ENCODE measurements at regions not wholly inside any gene's neighbourhood (a gene's known extent, or its start where the extent isn't known, plus 50 kb on each side); places are given as distances from the start of the nearest gene placed in this dataset.

- DNase-seq (ENCODE audit: low read depth), result no peak
These were observed 219.8 kb downstream of the C9orf50 start for GRCh38 chr9:129400971-129401622.

- DNase-seq (ENCODE audit: low read depth), result no peak
These were observed 220.6 kb downstream of the C9orf50 start for GRCh38 chr9:129400001-129400970.

DNA sequence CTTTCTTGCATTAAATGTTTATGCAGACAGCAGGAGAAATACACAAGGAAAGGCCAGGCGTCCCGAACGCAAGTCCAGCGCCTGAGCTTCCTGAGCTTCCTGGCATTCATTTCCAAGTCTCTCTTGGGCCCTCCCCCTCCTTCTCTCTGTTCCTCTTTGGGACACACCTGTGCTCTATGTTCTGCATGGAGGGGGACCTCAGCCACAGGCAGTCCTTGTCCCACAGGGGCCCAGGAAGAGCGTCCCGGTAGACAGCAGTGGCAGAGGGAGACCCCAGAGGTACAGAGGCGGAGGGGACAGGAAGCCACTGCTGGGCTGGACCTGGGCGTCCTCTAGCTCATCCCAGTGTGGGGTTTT, 221.3 kb downstream of the C9orf50 start:
- no peak for DNase-seq (ENCODE audit: low read depth)

GRCh38 chr9:129398961-129399633, 221.0 kb upstream of the IER5L start:
- DNase-seq (ENCODE audit: low read depth), result no peak

DNA sequence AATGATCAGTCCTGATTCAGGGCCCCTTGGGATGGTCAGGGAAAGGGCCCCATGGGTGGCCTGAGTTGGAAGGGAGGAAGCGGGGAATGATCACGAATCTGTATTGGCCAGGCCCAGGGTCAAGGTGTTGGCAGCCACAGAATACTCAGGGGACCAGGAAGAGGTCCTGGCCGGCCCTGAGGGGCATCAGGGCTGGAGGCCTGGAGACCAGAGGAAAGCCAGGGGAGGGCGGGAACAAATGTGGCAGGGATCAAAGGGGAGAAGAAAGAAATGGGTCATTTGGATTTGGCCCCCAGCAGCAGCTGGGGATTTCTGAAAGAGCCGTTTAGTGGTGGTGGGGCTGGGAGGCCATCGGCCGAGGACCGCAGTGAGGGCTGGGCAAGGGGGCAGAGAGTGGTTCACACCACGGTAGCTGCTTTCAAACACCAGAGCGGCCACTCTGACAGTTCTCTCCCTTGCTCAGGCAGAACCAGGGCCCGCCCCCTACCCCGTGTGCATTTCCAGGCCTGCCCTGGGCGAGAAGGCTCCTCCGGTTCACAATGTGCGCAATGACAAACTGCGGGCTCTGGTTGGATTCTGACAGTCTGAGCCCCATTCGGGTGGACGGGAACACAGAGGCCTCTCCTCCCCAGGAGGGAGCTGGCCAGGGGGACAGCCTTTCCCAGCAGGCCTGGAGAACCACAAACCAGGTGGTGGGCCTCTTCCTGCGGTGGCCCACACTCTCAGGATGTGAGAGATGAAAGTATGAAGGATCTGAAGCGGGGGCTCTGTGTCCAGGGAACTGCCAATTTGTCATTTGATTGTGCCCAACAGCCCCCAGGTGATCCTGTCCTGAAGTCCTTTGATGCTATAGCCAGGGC, 220.3 kb upstream of the IER5L start:
- no peak for DNase-seq (ENCODE audit: low read depth)

GRCh38 chr9:129397335-129397734, 219.3 kb upstream of the IER5L start:
- no peak for DNase-seq (ENCODE audit: low read depth)

DNA sequence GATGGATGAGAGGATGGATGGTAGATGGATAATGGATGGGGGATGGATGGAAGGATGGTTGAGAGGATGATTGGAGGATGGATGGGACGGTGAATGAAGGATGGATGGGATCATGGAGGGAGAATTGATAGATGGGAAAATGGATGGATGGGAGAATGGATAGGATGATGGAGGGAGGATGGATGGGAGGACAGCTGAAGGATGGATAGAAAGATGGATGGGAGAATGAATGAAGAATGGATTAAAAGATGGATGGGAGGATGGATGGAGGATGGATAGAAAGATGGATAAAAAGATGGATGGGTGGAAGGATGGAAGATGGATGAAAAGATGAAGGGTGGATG, 218.3 kb upstream of the IER5L start:
- no peak for DNase-seq (ENCODE audit: low read depth)

DNA sequence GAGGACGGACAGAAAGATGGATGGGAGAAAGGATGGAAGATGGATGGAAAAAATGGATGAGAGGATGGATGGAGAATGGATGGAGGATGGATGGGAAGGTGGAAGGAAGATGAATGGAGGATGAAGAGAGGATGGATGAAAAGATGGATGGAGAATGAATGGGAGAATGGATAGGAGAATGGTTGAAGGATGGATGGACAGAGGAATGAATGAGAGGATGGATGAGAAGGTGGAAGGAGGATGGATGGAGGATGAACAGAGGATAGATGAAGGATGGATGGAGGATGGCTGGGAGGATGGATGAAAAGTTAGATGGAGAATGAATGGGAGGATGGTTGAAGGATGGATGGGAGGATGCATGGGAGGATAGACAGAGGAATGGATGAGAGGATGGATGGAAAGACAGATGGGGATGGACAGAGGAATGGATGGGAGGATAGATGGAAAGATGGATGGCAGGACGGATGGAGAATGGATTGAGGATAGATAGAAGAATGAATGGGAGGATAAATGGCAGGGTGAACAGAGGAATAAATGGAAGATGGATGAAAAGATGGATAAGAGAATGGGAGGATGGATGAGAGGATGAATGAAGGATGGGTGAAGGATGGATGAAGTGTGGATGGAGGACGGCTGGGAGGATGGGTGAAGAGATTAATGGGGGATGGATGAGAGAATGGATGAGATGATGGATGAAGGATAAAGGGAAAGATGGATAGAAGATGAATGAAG, 217.7 kb upstream of the IER5L start:
- DNase-seq (ENCODE audit: low read depth), result no peak

DNA sequence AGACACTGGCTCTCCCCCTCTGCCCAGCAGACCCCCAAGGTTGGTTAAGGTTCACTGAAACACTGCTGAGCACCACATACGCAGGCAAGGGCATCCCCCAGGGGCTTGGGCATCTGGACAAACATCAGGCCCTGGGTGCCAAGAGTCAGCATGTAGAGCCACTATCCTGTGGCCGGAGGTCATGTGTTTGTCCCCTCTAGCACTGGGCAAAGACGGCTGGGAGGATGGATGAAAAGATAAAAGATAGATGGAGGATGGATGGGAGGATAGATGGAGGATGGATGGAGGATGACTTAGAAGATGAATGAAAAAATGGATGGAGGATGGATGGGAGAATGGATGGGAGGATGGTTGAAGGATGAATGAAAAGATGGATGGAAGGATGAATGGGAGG, 216.8 kb upstream of the IER5L start:
- DNase-seq (ENCODE audit: low read depth), result no peak

DNA sequence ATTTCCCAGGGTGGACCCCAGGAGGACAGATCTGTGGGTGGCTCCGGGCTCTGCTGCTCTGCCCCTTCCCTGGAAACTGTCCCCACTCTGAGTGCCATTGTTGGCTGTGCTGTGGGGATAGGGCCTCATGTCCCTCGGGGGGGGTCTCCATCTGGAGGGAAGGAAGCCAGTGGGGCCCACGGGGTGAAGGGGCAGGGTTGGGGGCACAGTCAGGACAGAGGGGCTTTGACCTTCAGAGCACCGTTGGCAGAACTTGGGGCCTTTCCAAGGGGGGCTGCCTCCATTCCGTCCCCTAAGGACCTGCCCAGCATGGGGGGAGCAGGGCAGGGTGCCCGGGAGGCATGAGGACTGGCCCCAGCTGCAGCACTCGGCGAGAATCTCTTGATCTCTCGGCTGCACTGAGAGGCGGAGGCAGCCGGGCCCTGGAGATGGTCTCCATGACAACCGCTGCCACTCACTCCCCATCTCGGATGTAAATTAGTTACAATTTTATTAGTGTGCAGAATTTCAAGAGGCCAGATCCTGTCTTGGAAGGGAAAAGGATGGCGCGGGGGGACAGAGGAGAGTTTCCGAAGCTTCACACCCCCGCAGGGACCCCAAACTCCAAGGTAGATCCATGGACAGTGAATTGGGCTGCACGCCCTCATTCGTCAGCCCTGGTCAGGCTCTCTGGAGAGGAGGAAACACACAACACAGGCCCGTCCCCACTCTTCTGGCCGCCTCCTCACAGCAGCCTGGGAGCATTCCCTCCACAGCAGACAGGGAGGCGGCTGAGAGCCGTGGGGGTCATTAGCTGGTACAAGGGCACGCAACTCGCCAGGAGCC, 216.2 kb upstream of the IER5L start:
- no peak for DNase-seq (ENCODE audit: low read depth)

GRCh38 chr9:129393064-129393463, 215.0 kb upstream of the IER5L start:
- DNase-seq (ENCODE audit: low read depth), result no peak

- no peak for DNase-seq (ENCODE audit: low read depth)
These were observed 214.1 kb upstream of the IER5L start for GRCh38 chr9:129392093-129392541.

DNA sequence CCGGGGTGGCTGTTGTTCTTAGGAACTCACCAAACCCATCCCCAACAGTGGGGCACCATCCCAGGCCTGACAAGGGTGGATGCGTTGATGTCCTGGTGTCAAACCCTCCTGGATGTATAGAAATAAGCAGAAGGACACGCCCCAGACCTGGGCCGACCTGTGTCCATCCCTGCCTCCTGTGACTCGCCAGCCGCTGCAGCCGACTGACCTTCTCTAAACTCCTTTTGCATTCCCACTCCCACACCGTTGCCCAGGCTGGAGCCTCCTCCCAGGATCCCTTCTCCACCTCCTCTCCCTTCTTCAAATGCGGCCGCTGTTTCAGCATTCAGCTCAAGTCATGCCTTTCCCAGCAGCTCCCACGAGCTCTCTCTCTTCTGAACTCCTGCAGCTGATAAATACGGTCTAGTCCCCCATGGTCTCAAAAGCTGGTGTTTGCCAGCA, 213.2 kb upstream of the IER5L start:
- DNase-seq (ENCODE audit: low read depth), result no peak

DNA sequence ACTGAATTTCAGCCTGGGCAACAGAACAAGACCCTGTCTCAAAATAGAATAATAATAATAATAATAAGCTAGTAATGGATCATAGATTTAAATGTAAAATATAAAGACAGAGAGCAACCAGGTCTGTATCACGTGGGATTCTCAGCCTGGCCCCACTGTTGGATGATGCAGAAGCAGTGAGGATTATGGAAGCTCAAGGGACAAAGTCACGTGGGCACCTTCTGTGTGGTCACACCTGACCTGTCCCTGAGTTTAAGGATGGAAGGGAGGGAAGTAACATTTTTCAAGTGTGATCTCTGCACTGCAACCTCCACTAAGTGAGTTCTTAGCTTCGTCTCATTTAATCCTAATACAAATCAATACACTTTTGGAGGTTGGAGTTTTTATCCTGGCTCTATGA, 212.5 kb upstream of the IER5L start:
- DNase-seq (ENCODE audit: low read depth), result no peak

GRCh38 chr9:129387822-129388221, 209.8 kb upstream of the IER5L start:
- no peak for DNase-seq (ENCODE audit: low read depth)

GRCh38 chr9:129386812-129387177, 208.7 kb upstream of the IER5L start:
- DNase-seq (ENCODE audit: low read depth), result no peak

DNA sequence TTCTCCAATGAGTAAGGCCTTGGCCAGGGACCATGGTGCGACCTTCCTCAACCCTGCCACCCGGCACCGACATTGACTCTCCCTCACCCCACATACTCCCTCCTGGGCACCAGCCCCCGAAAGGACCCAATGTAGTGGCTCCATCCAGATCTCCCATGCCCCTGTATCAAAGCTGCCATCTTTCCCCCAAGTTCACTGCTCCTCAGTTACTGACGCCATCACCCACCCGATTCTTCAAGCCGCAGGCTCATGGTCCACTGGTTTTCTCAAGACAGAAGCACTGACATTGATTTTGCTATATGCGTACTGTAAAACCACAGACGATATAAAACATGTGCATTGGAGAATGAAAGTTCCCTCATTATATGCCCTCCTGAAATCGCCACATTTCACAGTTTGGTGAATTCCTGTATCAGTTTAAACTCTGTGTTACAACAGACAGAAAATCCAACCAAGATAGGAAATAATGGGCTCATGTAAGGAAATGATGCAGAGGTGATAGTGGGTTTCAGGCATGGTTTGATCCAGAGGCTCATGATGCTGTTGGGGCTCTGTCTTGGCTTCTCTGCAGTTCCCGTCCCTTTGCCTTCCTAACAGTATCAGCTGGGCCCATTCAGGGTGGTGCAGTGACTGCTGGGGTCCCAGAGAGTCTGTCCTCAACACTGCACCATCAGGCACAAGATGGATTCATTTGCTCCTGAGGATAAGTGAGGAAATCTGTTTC, 207.3 kb upstream of the IER5L start:
- no peak for DNase-seq (ENCODE audit: low read depth)

DNA sequence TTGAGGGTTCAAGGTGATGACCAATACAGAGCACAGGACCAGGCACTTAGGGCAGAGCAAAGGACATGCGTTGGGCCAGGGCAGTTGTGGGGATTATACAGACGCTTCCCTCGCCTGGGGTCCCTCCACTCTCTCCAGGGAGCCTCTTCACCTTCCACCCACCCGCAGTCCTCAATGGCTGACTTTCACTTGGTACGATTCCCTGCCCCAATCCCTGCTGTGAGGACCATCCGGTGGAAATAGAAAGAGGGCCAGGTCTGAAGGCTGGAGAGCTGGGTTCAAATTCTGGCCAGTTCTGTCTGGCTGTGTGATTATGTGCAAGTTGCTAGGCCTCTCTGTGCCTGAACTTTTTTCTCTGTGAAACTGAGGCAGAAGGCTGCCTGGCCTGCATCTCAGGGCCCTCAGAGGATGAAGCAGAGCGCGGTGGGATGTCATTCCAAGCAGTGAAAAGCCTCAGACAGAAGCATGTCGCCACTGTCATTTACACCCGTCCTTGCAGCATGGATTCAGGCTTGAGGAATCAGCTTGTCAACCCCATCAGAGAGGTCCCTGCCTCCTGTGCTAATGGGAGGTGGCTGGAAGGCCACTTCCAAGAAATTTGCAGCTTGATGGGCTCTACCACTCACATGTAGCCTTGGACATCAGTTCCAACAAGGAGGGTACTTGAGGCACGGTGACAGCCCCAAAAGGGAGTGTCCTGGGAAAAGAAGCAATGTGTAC, 206.6 kb upstream of the IER5L start:
- no peak for DNase-seq (ENCODE audit: low read depth)

Data from iris pigment epithelial cell (primary cell).